HL-60/S4 treated with retinoic acid at 250 ng/mL for 4 days and 3 days (cell line): ENCODE measurements at regions not wholly inside any gene's neighbourhood (a gene's known extent, or its start where the extent isn't known, plus 50 kb on each side); places are given as distances from the start of the nearest gene placed in this dataset.

Source experiments
- in situ Hi-C: fragments of 300-500 bp; cut with MboI; formaldehyde crosslinking; loops from 2 replicates; pipeline ENCODE4 v1.7.0; 2022; ENCODE audit warnings: low sequenced_read_pairs

DNA sequence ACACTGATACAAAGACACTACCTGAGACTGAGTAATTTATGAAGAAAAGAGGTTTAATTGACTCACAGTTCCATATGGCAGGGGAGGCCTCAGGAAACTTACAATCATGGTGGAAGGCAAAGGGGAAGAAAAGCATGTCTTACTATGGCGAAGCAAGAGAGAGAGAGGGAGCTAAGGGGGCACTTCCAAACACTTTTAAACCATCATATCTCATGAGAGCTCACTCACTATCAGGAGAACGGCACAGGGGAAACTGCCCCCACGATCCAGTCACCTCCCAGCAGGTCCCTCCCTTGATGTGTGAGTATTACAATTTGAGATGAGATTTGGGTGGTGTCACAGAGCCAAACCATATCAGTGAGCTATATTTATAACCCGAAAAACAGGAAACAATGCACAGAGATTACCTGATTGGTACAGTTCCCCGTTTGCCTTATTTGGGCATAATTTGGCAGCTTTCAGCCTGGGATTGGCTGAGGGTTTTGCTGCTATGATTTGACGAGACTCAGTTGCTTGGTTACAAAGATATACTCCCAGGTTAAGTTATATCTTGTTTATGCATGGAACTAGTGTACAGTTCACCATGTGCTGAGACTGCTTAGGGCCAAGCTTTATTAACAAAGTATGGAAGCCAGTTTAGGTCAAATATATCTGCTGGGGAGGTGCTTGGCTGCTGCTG is 184.2 kb downstream of the NR2F2 start:
- in situ Hi-C loops, result no loop called here

DNA sequence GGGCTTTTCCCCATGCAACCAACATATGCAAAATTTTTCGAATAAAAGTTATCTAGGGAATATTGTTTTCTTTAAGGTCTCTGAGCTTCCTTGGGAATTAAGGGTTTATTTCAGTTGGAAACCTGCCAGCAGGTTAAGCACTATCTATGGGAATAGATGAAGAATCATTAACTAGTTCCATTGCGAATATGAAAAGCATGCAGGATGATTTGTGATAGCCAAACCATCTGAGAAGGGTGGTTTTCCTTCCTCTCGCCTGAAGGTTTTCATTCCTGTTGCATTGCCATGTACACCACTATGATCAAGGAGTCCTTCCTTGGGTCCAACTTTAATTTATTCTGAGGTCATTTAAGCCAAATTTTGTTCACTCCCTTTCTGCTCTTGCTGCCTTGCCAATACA is 184.9 kb downstream of the NR2F2 start:
- in situ Hi-C loops, result no loop called here

DNA sequence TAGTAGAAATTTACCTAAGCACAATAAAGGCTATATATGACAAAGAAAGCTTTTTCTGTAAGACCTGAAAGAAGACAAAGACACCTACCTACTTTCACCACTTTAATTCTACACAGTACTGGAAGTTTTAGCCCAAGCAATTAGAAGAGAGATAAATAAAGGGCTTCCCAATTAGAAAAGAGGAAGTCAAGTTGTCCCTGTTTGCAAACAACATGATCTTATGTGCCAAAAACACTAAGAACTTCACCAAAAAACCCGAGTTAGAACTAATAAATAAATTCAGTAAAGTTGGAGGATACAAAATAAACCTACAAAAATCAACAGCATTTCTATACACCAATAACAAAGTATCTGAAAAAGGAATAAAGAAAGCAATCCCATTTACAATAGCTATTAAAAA is 190.9 kb downstream of the NR2F2 start:
- in situ Hi-C loops, result no loop called here

DNA sequence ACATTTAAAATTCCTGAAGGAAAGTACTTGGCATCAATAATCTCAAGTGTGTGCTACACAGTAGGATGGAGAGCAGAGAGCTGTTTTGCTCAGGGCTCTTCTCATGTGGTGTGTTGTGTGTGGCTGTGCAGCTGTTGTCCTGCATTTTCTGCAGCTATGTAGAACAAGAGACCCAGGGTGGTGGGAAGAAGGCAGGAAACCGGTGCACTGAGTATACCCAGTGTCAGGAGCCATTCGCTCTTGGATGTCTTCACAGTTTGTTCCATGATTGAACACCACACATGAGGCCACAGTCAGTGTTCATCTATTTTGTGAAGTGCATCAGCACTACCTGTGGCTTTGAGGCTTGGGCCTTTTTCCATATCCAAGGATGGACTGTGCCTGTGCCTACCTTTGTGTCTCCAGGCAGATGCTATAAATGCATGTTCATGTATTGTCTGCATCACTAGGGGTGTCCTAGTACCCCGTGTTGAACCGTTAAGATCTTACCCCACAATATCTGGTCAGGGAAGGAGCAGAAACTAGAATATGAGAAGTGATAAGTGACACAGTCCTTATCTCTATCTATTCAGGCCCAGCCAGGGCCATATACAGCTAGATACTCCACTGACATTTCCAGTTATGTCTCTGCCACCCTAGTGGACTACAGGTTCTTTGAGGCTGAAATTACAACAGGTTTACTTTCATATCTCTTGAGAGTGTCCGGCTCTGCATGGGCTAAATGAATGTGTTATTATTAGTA is 194.3 kb downstream of the NR2F2 start:
- in situ Hi-C loops, result no loop called here

DNA sequence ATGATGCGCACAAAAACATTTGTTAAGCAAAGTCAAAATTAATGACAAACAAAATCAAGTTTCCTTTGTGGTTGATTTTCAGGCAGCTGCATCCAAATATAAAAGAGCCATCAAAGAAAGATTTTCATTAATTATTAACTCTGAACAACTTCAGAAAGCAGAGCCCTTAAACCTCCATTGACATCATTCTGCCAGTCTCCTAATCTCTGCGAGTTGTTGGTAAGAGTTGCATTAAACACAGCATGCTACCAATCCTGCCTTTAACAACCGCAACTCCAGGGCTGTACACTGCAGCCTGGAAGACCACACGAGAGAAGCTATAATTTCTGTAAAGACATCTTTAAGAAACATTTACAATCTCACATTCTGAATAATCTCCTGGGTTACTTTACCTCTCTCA is 204.6 kb downstream of the NR2F2 start:
- in situ Hi-C loops, result no loop called here

DNA sequence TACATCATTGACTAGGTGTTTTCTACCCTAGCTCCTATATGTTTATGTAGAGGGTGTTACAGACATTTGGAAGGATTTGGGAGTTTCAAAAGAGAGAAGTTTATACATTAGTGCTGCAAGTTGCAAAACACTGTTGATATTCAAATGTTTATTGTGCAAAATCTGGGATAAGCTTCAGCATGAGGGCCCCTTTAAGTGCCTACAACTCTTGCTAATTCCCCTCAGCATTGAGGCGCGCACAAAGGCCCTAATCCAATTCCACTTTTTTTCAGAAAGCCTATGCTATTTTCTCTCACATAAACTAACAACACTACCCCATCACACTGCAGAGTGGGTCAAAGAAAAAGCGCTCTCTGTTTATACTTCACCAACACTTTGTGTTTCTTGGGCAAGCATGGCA is 208.0 kb downstream of the NR2F2 start:
- in situ Hi-C loops, result no loop called here

DNA sequence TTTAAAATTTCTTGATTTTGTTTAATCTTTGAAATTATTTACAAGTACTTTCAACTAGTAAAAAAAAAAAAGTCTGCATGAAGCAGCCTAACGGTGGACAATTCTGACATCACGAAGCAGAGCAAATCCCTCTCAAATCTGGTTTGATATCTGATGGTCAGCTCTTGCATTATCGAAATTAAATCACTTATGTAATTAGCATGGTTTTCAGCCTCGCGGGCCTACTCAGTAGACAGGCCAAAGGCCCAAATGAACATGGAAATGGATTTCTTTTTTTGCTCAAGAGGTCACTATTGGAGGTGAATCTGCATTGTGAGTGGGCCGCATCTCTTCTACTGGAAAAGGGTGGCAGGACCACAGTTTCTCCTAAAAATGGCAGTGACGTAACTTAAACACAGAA is 209.8 kb downstream of the NR2F2 start:
- in situ Hi-C loops, result no loop called here

DNA sequence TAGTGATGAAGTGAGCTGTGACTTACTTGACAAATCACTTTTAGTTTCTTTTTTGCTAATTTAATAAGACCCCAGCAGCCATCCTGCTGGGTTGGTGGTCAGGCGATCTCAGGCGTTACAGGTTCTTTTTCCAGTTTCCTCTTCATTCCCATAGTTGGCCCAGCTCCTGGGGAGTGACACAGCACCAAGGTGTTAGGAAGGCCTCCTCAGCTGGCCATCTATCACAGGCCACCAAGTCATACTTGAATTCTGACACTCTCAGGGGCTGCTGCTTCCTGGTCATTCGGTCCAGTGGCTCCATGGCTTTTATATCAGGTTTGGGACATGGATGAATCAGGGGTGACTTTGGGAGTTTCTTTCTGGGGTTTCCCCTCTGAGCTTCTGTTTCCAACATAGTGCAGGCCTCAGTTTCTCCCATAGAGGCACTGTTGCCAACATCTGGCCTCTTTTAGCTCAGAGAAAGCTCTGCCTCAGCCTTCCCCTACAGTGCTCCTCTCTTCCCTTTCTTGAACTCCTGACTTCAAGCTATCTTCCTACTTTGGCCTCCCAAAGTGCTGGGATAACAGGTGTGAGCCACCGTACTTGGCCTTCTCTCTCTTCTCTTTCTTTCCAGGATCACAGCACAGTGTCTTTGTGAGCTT is 211.8 kb downstream of the NR2F2 start:
- in situ Hi-C loops, result no loop called here

DNA sequence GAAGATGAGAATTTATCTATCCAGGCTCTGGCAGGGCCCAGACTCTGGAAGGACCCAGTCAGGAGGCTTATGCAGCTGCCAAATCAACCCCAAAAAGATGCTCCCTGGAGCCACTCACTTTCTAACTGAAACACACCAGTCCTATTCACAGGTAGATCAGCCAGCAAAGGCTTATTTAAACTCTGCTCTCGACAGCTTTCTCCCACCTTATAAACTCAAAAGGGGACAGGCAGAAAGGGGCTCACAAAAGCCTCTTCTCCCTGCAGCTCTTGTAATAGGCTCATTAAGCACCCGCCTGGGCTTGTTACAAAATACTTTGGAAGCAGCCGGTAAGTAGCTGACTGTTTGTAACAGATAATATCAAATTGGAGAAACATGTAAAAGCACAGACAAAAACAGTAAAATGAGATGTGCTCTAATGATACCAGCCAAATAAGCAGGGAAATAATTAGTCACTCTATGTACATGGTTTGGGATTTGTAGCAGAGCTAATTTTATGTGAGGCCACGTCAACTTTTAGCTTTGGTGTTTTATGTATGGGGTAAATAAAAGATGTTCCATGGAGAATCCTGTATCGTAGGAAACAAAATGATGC is 213.8 kb downstream of the NR2F2 start:
- in situ Hi-C loops, result no loop called here

DNA sequence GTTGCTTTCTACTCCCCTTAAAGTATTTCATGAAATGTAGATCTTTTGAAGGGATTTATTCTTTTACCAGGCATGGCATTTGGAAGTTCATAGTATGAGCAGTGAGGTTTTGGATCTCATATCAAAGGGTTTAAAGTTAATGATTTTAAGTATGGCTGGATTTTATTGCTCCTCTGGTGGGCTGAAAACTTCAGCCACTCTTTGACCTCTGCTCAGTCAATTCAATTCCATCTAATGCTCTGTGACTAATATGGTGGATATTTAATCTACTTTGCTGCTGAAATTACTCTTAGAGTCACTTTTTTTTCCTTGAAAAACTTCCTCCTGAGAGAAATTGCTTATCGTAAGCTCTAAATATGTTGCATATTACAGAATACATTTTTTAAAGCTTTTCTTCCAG is 218.6 kb downstream of the NR2F2 start:
- in situ Hi-C loops, result no loop called here

DNA sequence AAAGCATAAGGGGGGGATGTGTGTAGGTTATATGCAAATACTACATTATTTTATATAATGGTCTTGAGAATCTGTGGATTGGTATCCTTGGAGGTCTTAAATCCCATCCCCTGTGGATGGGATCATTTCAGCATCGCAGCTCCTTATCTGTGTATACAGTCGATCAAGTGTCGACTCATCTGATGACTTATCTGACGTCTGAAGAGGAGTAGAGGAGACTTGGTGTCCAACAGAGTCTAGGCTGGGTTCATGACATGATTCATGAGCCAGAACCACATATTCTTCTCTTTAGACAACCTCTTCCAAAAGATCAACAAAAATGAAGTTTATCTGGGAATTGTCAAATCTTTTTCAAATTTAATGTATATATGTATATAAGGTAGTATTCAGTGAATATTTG is 220.7 kb downstream of the NR2F2 start:
- in situ Hi-C loops, result no loop called here

DNA sequence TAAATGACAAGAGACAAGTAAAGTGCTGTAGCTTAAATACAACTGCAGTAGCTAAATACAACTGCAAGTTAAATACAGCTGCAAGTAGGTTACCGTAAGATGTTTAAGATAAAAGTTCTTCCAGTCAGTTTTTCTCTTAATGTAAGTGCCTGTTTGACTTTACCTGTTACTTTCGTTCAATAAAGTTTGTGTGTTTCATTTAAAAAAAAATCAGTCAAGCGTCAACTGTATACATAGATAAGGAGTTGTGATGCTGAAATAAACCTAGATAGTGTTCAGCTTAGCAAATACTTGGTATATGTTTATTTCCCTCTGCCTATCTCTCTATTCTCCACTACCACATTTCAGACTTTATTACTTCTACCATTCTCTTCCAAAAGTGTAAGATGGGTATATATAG is 221.2 kb downstream of the NR2F2 start:
- in situ Hi-C loops, result no loop called here

DNA sequence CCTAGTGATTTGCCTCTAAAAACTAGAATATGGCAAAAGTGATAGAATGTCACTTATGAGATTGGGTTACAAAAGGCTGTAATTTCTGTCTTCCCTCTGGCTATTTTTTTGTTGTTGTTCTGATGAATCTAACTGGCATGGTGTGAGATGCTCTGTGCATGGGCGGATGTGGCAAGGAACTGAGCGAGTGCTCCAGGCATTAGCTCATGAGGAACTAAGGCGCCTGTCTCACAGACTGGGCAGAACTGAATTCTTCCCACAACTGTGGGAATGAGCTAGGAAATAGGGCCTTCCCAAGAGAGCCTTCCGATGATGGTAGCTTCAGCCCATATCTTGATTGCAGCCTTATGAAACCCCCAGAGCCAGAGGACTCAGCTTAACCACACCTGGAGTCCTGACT is 222.5 kb downstream of the NR2F2 start:
- in situ Hi-C loops, result no loop called here

DNA sequence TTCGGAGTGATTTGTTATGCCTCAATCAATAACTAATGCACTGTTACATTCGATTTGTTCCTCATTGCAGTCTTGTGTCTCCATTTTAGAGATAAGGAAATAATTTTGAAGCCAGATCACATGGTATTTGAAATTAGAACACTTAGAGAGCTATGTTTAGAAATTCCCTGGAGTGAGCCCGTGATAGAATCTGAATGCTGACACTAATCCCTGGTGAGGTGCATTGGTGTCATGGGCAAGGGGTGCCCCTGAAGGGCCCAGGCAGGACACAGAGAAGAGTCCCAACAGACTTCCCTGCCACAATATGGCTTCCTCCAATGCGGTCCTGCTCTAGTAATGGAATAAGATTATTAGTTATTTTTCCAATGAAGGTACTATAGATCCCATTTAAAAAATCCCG is 223.0 kb downstream of the NR2F2 start:
- in situ Hi-C loops, result no loop called here

DNA sequence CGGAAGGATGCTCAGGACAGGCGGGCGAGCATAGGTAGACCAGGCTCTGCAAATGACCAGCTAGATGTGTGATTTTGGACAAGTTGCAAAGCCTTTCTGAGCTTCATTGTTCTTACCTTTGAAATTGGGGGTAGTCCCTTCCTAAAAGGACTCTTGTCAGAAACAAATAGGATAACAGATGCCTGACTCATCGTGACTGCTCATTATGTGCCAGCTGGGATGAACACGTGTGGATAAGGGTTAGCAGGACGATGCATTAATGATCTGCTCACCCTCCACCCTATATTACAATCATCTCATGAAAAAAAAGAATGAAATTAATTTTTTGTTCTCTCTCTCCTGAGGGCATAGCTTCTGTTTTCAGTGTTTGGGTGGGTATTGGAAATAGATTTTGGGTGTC is 223.4 kb downstream of the NR2F2 start:
- in situ Hi-C loops, result no loop called here

DNA sequence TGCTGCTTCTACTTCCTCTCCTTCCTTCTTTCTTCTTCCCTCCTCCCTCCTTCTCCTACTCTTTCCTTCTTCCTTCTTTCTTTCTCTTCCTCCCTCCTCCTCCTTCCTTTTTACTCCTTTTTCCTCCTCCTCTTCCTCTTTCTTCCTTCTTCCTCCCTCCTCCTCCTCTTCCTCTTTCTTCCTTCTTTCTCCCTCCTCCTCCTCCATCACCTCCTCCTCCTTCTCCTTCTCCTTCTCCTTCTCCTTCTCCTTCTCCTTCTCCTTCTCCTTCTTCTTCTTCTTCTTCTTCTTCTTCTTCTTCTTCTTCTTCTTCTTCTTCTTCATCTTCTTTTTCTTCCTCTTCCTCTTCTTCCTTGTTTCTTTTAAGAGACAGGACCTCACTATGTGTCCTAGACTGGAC is 224.0 kb downstream of the NR2F2 start:
- in situ Hi-C loops, result no loop called here

DNA sequence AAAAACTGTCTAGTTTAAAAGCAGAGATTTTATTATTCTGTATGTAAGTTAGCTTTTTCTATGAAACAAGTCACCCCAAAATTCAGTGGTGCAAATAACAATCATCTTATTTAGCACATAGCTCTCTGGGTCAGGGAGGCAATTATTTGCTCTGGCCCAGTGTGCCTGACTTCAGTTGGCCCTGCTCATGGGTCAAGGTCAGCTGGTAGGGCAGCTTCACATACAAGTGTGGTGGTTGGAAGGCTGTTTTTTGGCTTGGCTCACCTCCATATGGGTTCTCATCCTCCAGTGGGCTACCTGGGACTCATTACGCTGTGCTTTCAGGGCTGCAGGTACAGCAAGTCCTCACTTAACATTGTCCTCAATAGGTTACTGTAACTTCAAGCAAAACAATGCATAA is 228.6 kb downstream of the NR2F2 start:
- in situ Hi-C loops, result no loop called here

DNA sequence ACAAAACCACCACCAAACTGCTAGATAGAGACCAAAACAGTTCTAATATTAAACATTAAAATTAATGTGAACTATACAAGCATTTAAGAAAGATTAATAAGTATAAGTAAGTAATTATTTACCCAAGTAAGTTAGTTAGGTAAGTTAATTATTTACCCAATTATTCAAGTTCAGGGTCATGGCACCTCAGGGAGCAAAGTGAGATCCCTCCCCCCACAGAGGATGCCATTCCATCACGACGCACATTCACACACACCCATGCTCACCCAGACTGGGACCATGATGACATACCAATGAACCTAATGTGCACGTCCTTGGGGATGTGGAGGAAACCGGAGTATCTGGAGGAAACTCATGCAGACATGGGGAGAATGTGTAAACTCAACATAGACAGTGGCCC is 229.1 kb downstream of the NR2F2 start:
- in situ Hi-C loops, result no loop called here

DNA sequence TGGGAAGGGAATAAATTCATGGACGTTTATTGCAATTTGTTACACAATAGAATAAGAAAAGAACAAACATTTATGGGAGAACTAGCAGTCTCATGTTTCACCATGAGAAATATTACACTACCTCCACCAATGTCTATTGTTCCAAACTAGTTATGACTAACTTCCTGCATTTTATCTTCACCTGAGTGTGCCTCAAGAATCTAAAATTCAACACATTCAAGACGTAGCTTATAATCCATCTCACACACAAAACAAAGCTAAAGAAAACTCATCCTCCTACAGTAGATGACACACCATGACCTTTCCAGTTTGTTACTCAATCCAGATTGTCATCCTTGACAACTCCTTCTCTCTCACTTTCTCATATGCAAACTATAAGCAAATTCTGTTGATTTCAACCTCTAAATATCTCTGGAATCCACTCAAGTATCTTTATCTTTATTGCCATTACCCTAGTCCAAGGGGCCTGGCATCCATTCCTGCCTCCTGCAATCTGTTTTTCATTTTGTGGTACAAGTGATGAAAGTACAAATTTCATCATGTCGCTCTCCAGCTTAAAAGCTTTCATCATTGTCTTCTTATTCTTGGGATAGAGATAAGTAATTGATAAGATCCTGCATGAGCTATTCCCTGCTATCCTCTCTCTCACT is 229.9 kb downstream of the NR2F2 start:
- in situ Hi-C loops, result no loop called here

DNA sequence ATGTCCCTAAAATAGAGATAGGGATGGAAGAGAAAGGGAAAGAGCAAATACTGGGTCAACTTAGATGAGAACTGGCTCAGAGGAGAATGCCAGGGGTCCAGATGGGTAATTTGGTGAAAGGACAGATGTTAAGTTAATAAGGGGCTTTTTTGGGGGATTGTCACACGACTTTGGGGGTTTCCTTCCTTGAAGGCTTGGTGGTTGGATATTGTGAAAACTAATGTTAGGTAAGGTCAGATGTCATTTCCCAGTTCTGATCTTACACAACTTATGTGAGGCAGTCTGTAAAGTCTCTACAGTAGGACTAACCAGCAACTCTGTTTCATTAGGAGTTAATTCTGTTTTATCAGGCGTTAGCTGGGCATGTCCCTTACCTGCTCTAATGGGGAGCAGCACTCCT is 231.1 kb downstream of the NR2F2 start:
- in situ Hi-C loops, result no loop called here

DNA sequence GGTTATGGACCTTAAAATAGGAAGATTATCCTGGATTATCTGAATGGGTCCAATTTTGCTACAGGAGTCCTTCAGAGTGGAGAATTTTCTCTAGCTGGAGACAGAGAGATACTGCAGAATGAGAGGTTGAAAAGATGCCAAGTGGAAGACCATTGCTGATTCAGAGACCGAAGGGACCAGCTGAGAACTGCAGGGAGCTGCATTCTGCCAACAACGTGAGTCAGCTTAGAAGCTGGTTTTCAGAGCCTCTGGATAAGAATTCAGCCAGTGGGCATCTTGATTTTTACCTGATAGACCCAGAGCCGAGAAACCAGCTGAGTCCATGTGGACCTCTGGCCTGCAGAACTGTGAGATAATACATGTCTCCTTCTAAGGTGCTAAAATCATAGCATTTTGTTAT is 234.0 kb downstream of the NR2F2 start:
- in situ Hi-C loops, result no loop called here
